OCI-LY7 (cell line): ENCODE measurements at regions not wholly inside any gene's neighbourhood (a gene's known extent, or its start where the extent isn't known, plus 50 kb on each side); places are given as distances from the start of the nearest gene placed in this dataset.

ENCODE experiments used
- EZH2phosphoT487 ChIP-seq: fragments of 200-600 bp; sonication (generic); IDR thresholded peaks from 2 replicates; pipeline ENCODE4 v1.6.1; 2018; ENCODE audit warnings: low read depth, borderline replicate concordance, mild to moderate bottlenecking, mixed run types, antibody characterized with exemption, low read length, moderate library complexity, mixed read lengths
- TF ChIP-seq, protein P1 (sequence below): fragments of 200-600 bp; sonication (generic); conservative IDR thresholded peaks from 2 replicates; pipeline ENCODE4 v1.5.1; 2014; ENCODE audit warnings: mild to moderate bottlenecking, antibody characterized with exemption, low read length, moderate library complexity, mixed read lengths

DNA sequence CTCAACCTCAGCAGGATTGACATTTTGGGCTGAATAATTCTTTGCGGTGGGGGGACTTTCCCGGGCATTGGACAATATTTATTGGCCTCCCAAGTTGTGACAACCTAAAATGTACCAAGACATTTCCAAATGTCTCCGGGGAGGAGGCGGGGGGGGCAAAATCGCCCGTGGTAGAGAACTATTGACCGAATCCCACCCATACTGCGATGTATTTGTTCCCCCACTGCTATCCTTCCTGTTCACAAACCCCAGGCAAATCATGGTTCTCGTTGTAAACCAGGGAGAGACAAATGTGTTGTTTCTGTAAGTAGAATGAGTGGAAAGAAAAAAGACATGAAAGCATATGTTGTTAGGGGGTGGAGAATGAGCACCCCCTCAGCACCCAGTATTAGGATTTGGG, 141.9 kb downstream of the PSAT1 start:
- TF ChIP-seq, protein P1, sequence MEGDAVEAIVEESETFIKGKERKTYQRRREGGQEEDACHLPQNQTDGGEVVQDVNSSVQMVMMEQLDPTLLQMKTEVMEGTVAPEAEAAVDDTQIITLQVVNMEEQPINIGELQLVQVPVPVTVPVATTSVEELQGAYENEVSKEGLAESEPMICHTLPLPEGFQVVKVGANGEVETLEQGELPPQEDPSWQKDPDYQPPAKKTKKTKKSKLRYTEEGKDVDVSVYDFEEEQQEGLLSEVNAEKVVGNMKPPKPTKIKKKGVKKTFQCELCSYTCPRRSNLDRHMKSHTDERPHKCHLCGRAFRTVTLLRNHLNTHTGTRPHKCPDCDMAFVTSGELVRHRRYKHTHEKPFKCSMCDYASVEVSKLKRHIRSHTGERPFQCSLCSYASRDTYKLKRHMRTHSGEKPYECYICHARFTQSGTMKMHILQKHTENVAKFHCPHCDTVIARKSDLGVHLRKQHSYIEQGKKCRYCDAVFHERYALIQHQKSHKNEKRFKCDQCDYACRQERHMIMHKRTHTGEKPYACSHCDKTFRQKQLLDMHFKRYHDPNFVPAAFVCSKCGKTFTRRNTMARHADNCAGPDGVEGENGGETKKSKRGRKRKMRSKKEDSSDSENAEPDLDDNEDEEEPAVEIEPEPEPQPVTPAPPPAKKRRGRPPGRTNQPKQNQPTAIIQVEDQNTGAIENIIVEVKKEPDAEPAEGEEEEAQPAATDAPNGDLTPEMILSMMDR = no peak
- TF ChIP-seq EZH2phosphoT487 = no peak
